Mammary epithelial cell (primary cell): ENCODE measurements at regions not wholly inside any gene's neighbourhood (a gene's known extent, or its start where the extent isn't known, plus 50 kb on each side); places are given as distances from the start of the nearest gene placed in this dataset.

ENCODE experiments used
- EZH2 ChIP-seq: IDR thresholded peaks from 2 replicates; pipeline ENCODE4 v1.6.1; 2012; ENCODE audit warnings: low read length, inconsistent platforms, borderline replicate concordance
- TF ChIP-seq, protein P1 (sequence below), 2 donors: IDR thresholded peaks in 1 of 2; conservative IDR thresholded peaks in 1 of 2; 2 replicates each; pipeline ENCODE4 v1.5.1; 2011 to 2012; ENCODE audit warnings: inconsistent platforms in 2 of 2, low read length in 2 of 2, mild to moderate bottlenecking in 2 of 2, control low read depth in 1 of 2, low read depth in 1 of 2; ENCODE audit not compliant: insufficient read depth in 1 of 2; ENCODE audit errors: extremely low read depth in 1 of 2

DNA sequence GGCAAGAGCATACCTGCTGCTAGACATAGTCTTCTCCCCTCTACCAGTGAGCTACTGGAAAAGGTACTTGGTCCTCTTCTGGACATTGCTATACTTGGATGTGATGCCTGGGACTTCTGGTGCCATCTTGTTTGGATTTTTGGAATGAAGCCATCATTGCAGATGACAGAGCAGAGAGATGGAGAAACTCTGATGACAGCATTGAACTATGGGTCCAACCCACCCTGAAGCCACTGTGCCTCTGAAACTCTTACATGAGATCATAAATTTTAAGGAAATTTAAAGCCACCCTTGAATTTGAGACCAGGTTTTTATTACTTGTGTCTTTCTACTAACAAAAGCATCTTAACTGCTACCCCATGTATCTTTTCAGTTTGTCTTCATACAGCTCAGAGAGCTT lies 151.1 kb upstream of the SMIM23 start:
- TF ChIP-seq, protein P1, sequence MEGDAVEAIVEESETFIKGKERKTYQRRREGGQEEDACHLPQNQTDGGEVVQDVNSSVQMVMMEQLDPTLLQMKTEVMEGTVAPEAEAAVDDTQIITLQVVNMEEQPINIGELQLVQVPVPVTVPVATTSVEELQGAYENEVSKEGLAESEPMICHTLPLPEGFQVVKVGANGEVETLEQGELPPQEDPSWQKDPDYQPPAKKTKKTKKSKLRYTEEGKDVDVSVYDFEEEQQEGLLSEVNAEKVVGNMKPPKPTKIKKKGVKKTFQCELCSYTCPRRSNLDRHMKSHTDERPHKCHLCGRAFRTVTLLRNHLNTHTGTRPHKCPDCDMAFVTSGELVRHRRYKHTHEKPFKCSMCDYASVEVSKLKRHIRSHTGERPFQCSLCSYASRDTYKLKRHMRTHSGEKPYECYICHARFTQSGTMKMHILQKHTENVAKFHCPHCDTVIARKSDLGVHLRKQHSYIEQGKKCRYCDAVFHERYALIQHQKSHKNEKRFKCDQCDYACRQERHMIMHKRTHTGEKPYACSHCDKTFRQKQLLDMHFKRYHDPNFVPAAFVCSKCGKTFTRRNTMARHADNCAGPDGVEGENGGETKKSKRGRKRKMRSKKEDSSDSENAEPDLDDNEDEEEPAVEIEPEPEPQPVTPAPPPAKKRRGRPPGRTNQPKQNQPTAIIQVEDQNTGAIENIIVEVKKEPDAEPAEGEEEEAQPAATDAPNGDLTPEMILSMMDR (conservative IDR thresholded peaks at IDR 0.05 in 1 of 2, IDR thresholded peaks at IDR 0.05 in 1 of 2; ENCODE audit: extremely low read depth in 1 of 2, insufficient read depth in 1 of 2, low read depth in 1 of 2, low read length in 2 of 2) = no peak
- TF ChIP-seq EZH2 = no peak
